ENCODE measurements at regions not wholly inside any gene's neighbourhood (a gene's known extent, or its start where the extent isn't known, plus 50 kb on each side); places are given as distances from the start of the nearest gene placed in this dataset.

GRCh38 chr10:132477398-132478340 is 59.9 kb upstream of the INPP5A start:
- TF ChIP-seq CTCF (IDR thresholded peaks at IDR 0.05) (no peak), POLR2A (IDR thresholded peaks at IDR 0.05) (no peak)
